Erythroblast (primary cell): ENCODE measurements at regions not wholly inside any gene's neighbourhood (a gene's known extent, or its start where the extent isn't known, plus 50 kb on each side); places are given as distances from the start of the nearest gene placed in this dataset.
A peak's percentile ranks its signal among the peaks of the same experiment; 100 is the strongest.

Experiments used
- DNase-seq, 2 experiments: peaks; one replicate each; lab custom pipeline; 2025; lab: John Stamatoyannopoulos, UW
- GATA1 ChIP-seq: IDR thresholded peaks from 2 replicates; pipeline ENCODE4 v1.6.1; 2011; ENCODE audit warnings: low read depth, mild to moderate bottlenecking, control low read depth, low read length, moderate library complexity
- POLR2A ChIP-seq: IDR thresholded peaks from 2 replicates; pipeline ENCODE4 v1.6.1; 2011; ENCODE audit warnings: mild to moderate bottlenecking, low read length

DNA sequence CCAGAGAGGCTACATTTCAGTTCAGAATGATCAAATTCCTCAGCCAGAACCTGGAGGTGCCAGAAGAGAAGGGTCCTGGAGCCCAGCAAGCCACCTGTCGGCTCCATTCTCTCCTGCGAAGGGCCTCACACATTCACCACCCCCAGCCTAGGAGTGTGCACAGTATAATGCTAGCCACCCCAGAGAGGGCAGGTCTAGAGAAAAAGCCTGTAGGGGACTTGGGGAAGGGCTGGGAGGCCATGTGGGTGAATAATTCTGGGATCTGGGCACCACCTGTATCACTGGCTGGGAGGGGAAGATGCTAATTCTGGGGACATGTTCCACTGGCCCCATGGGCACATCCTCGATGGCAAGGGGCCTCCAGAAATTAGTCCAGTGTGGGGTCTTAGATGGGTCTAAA, 127.6 kb upstream of the HNMT start:
- no peak for TF ChIP-seq POLR2A
- no peak for TF ChIP-seq GATA1
- DNase-seq, result no peak

DNA sequence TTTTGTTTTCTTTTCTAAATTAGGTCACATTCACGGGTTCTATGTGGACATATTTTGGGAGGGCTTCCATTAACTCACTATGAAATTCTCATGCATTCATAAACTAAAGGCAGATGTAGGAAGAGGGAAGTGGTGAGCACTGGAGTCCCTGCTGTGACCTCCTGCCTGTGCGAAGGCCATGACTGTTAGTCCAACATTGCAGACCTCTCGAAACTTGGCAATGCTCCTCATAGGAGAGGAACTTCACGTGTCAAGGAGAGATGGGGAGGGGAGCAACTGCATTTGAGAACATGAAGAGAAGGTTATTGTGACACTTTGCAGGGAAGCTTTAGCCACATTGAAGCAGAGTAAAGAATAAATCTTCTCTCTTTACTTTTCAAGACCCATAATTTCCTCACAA, 126.4 kb upstream of the HNMT start:
- no peak for DNase-seq
- TF ChIP-seq GATA1 (no peak), POLR2A (no peak)

DNA sequence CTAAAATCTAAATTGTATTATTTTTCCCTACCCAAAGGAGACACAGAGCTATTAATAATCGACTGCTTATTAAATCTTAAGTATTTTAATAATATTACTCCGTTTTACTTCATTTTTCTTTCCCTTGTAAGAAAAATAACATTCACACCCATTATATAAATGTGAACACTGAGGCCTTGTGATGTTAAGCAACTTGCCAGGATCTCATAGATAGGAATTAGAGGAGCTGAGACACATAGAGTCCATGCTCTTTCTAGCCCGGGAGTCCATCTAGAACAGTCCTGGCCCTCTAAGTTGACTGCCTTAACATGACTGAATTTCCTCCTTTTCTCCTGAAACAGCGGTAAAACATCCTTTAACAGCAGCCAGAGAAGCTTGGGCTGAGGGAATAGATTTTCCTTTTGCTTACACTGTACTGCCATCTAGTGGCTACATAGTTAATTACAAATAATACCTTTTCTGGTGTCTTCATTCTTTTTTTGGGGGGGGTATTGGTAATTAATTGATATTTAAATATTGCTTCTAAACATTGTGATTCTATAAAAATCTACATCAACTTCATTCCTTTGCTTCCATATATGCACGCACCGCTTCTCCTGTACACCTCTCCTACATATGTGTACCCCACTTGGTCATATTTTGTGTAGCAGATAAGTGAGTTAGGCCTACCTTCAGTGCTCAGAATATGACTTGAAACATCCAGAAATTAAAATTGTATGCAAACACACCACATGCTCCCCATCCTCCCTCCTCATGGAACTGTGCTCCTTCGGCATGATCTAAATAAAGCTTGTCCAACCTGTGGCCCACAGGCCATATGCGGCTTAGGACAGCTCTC, 125.8 kb upstream of the HNMT start:
- TF ChIP-seq POLR2A (no peak), GATA1 (no peak)
- DNase-seq, result peak; percentile 34 to 58

DNA sequence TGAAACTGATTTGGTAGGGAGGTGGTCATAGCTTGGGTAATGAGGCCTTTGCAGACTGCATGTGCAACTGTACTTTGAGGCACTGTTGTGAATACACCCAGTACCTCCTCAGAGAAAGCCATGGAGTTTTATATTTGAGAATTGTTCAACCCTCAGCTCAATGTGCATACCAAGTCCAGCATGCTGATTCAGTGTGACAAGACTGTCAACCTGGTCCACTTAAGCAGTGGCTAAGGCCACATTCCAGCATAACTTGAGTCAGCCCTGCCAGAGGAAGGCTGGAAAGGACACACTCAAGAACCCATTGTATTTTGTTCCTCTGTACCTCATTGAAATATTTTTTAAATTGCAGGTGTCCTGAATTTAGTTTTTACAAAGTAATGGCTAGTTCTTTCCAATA, 121.8 kb upstream of the HNMT start:
- no peak for DNase-seq
- no peak for TF ChIP-seq POLR2A
- TF ChIP-seq GATA1, result no peak

DNA sequence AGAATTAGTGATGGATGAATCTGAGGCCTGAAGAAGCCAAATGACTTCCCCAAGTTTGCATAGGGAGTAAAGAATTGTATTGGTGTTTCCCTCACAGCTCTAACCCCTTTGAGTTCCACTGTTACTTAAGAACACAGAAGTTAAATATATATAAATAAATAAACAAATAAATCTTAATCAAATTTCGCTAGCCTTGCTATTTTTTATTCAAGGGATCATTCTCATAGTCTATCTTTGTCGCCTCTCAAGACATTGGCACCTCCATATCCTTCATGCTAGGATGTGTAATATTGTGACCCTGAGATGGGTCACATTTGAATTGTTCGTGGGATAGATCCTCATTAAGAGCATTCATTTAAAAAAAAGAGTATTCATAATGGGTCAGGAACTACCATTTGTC, 121.3 kb upstream of the HNMT start:
- DNase-seq, result no peak
- TF ChIP-seq GATA1 (no peak), POLR2A (no peak)

DNA sequence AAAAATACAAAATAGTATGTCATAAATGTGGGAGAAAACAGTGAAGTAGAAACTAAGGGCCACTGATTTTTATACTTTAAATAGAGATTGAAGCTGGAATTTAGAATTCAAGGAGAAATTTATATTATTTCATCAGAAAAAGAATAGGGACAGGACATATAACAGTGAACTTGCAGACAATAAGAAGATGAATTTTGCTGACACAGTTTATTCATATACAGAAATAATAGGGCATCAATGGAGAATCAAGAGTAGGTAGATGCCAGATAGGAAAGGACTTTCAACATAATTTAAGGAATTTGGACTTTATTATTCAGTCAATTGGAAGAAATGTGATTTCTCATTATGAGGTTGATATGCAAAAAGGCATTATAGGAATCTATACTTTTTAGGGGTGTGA, 118.9 kb upstream of the HNMT start:
- TF ChIP-seq POLR2A, result no peak
- no peak for TF ChIP-seq GATA1
- DNase-seq, result no peak

DNA sequence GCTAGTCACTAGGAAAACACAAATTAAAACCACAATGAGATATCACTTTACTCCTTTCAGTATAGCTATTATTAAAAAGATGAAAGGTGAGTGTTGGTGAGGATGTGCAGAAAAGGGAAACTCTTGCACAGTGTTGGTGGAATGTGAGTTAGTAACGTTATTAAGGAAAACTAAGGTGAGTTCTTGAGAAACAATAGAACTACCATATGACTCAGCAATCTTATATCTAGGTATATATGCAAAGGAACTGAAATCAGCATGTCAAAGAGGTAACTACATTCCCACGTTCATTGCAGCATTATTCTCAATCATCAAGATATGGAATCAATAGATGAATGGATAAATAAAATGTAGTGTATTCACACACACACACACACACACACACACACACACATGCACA, 117.3 kb upstream of the HNMT start:
- DNase-seq, result no peak
- TF ChIP-seq POLR2A (no peak), GATA1 (no peak)

DNA sequence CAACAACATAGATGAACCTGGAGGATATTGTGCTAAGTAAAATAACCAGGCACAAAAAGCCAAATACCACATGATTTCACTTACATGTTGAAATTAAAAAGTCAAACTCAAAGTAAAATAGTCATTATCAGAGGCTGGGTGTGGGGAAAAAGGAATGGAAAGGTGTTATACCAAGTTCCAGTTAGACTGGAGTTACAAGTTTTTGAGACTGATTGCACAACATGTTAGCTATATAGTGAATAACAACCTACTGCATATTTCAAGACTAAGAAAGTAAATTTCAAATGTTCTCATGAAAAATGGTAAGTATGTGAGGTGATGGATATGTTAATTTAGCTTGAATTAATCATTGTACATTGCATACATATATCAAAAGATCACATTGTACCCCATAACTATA, 116.8 kb upstream of the HNMT start:
- DNase-seq, result no peak
- TF ChIP-seq POLR2A, result no peak

DNA sequence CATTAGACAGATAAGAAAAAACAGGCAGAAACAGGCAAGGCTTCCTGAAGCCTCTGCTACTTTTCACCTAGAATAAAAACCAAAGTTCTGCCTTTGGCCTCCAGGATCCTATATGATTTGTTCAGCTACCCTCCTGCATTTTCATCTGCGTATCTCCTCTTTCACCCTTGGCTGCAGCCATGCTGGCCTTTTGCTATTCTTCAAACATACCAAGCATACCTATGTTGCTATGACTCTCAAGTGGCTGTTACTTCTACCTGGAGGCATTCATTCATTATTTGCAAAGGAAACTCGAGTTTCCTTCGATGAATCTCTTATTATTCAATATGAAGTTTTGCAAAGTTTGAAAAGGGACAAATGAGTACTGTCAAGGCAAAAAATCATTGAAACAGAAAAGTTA, 106.4 kb upstream of the HNMT start:
- TF ChIP-seq GATA1, result no peak

DNA sequence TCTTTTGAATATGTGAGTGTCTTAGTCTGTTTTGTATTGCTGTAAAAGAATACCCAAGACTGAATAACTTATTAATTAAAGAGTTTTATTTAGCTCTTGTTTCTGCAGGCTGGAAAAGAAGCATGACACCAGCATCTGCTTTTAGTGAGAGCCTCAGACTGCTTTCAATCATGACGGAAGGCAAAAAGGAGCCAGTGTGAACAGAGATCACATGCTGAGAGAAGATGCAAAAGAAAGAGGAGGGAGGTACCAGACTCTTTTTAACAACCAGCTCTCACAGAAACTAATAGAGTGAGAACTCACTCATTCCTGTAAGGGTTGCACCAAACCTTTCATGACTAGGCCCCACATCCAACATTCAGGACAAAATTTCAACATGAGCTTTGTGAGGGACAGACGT, 101.6 kb upstream of the HNMT start:
- DNase-seq, result no peak
- TF ChIP-seq GATA1 (no peak), POLR2A (no peak)

More for the DNA sequence above, 106.4 kb upstream of the HNMT start:
- DNase-seq, result no peak

DNA sequence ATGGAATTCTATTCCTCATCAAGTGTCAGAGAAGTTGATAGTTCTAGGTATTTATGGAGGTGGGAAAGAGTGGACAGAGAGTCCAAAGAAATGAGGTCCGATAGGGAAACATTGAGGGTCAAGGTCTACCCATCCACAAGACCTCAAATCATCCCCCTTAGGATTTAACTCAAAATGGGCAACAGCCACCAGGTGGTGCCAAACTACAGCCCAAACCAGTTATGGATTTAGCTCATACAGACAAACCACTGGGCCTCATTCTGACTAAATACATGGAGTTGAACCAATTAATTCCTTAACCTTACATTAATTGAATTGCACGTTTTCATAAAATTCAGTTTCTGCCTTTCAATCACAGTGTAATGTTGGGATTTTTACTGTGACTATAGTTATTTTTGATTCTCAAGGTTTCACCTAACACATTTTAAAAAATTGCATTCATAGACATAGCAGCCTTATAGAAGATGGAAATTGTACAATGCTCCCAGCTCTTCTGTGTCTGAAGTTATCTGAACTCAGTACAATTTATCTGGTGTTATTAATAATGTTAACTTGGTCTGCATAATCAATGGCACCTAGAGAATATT, 98.2 kb upstream of the HNMT start:
- DNase-seq, result peak; percentile 57 to 73

DNA sequence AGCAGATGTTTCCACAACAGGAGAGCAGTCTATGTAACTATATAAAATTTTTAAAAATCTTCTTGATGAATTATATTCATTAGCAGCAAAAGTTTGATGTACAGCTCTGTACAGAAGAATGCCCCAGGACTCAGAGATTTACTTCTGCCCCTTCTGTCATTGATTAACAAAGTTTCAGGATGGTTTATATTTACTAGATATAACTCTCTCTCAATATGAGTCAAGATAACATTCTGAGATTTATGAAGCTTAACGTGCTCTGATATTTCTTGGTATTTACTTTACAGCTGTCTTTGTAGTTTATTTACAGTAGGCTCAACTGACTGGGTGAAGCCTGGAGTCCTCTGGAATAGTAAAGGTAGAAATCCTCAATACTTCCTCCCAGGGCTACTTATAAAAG, 93.6 kb upstream of the HNMT start:
- TF ChIP-seq GATA1 (no peak), POLR2A (no peak)
- DNase-seq, result no peak

More for the DNA sequence above, 98.2 kb upstream of the HNMT start:
- TF ChIP-seq POLR2A (no peak), GATA1 (no peak)

DNA sequence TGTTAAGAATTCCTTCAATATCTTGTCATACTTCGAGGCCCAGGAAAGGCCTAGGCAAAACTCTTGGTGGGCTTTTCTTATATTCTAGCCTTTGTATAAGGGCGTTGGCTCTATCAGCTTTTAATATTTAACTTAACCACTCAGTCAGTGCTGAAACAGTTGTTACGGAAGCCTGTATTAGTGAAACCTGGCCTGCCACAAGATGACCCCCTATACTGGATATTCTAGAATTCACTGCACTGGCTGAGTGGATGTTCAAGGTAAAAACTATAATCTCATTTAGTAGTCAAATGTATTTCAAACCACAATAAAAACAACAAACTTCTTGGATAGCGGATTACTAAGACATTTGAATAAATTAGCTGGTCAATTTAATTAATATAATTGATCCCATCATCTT, 91.7 kb upstream of the HNMT start:
- TF ChIP-seq GATA1 (no peak), POLR2A (no peak)
- DNase-seq, result no peak

DNA sequence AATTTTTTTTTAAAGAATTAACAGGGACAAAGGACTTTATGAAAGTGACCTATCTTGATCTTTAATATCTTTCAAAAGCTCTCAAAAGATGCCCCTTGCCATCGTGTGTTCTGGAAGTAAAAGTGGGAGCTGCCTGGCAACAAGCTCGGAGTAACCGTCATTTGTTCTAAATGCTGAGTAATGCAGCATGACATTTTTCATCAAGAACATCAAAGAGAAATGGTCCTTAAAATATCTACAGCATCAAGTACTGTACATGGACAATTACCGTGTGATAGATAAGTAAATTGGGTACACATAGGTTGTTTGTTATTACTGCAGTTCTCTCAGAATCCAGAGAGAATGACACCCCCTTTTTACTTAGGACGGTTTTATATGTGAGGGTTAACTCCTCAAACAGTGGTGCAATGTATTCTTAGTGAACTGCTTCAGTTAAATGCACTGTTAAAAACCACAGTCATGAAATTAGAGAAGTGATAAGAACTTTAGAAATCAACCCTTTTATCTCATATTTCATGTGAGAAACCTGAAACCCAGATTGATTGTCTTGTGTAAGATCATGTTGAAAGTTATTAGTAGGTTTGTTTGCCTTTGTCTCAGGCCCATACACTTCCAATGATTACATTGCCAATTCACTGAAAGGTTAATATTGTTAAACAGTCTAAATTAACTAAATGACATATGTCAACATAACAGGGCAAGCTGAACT, 90.6 kb upstream of the HNMT start:
- no peak for DNase-seq
- TF ChIP-seq POLR2A (no peak), GATA1 (no peak)
